HEK293 (cell line): ENCODE measurements at regions not wholly inside any gene's neighbourhood (a gene's known extent, or its start where the extent isn't known, plus 50 kb on each side); places are given as distances from the start of the nearest gene placed in this dataset.

ENCODE experiments used
- GLI4 ChIP-seq: fragments of 450-650 bp; formaldehyde crosslinking; IDR thresholded peaks from 2 replicates; pipeline ENCODE4 v1.5.1; 2016; ENCODE audit warnings: missing biosample characterization, missing genetic modification characterization
- ZNF132 ChIP-seq: fragments of 450-650 bp; formaldehyde crosslinking; IDR thresholded peaks from 2 replicates; pipeline ENCODE4 v1.5.1; 2017; ENCODE audit warnings: missing biosample characterization, missing genetic modification characterization, borderline replicate concordance
- ZNF140 ChIP-seq: fragments of 450-650 bp; formaldehyde crosslinking; IDR thresholded peaks from 2 replicates; pipeline ENCODE4 v1.5.1; 2016; ENCODE audit warnings: missing biosample characterization, missing genetic modification characterization
- ZNF174 ChIP-seq: fragments of 450-650 bp; formaldehyde crosslinking; IDR thresholded peaks from 2 replicates; pipeline ENCODE4 v1.5.0; 2017; ENCODE audit warnings: missing biosample characterization, mild to moderate bottlenecking, missing genetic modification characterization
- ZNF274 ChIP-seq, 2 experiments: fragments of 200-500 bp in 1 of 2; fragments of 450-650 bp in 1 of 2; sonication (Bioruptor generic) in 1 of 2; formaldehyde crosslinking in 1 of 2; IDR thresholded peaks; 2 replicates each; pipeline versions ENCODE4 v1.5.1 to v1.6.1; 2014 to 2016; ENCODE audit warnings: borderline replicate concordance in 1 of 2, inconsistent platforms in 1 of 2, low read length in 1 of 2, missing biosample characterization in 1 of 2, missing genetic modification characterization in 1 of 2
- ZNF292 ChIP-seq: fragments of 450-650 bp; formaldehyde crosslinking; IDR thresholded peaks from 2 replicates; pipeline ENCODE4 v1.5.1; 2016; ENCODE audit warnings: low read depth, missing biosample characterization, missing genetic modification characterization, borderline replicate concordance
- ZNF341 ChIP-seq: fragments of 450-650 bp; formaldehyde crosslinking; IDR thresholded peaks from 2 replicates; pipeline ENCODE4; 2016; ENCODE audit warnings: low read depth, missing biosample characterization, missing genetic modification characterization
- ZNF624 ChIP-seq: fragments of 450-650 bp; formaldehyde crosslinking; IDR thresholded peaks from 2 replicates; pipeline ENCODE4 v1.5.1; 2017; ENCODE audit warnings: missing biosample characterization, missing genetic modification characterization
- TF ChIP-seq, protein P1 (sequence below): fragments of 450-650 bp; formaldehyde crosslinking; IDR thresholded peaks from 2 replicates; pipeline ENCODE4 v1.5.1; 2016; ENCODE audit warnings: missing biosample characterization, missing genetic modification characterization
- TF ChIP-seq, protein P2 (sequence below): fragments of 450-650 bp; formaldehyde crosslinking; IDR thresholded peaks from 2 replicates; pipeline ENCODE4 v1.5.1; 2016; ENCODE audit warnings: missing biosample characterization, missing genetic modification characterization, borderline replicate concordance

DNA sequence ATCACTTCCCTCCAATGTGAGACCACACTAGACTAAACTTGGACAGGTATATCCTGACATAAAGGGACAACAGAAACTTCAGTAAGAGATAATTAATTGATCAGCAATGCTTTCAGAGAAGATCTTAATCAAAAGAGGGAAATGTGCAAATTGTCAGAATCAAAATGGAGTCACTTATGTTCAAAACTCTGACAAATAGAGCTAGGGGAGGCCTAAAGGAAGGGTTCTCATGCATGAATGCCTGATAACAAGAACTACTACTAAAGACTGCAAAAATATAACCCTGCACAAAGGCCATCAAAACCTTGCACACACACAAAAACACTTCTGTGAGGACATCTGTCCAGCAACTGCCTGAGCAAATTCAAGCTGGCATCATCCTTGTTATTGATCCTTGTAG is 637.5 kb upstream of the INTU start:
- no peak for TF ChIP-seq GLI4
- TF ChIP-seq, protein P1, sequence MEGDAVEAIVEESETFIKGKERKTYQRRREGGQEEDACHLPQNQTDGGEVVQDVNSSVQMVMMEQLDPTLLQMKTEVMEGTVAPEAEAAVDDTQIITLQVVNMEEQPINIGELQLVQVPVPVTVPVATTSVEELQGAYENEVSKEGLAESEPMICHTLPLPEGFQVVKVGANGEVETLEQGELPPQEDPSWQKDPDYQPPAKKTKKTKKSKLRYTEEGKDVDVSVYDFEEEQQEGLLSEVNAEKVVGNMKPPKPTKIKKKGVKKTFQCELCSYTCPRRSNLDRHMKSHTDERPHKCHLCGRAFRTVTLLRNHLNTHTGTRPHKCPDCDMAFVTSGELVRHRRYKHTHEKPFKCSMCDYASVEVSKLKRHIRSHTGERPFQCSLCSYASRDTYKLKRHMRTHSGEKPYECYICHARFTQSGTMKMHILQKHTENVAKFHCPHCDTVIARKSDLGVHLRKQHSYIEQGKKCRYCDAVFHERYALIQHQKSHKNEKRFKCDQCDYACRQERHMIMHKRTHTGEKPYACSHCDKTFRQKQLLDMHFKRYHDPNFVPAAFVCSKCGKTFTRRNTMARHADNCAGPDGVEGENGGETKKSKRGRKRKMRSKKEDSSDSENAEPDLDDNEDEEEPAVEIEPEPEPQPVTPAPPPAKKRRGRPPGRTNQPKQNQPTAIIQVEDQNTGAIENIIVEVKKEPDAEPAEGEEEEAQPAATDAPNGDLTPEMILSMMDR (tag by site-specific recombination), result no peak
- no peak for TF ChIP-seq ZNF341 (tag by site-specific recombination)
- no peak for TF ChIP-seq ZNF174 (tag by site-specific recombination)
- TF ChIP-seq, protein P2, sequence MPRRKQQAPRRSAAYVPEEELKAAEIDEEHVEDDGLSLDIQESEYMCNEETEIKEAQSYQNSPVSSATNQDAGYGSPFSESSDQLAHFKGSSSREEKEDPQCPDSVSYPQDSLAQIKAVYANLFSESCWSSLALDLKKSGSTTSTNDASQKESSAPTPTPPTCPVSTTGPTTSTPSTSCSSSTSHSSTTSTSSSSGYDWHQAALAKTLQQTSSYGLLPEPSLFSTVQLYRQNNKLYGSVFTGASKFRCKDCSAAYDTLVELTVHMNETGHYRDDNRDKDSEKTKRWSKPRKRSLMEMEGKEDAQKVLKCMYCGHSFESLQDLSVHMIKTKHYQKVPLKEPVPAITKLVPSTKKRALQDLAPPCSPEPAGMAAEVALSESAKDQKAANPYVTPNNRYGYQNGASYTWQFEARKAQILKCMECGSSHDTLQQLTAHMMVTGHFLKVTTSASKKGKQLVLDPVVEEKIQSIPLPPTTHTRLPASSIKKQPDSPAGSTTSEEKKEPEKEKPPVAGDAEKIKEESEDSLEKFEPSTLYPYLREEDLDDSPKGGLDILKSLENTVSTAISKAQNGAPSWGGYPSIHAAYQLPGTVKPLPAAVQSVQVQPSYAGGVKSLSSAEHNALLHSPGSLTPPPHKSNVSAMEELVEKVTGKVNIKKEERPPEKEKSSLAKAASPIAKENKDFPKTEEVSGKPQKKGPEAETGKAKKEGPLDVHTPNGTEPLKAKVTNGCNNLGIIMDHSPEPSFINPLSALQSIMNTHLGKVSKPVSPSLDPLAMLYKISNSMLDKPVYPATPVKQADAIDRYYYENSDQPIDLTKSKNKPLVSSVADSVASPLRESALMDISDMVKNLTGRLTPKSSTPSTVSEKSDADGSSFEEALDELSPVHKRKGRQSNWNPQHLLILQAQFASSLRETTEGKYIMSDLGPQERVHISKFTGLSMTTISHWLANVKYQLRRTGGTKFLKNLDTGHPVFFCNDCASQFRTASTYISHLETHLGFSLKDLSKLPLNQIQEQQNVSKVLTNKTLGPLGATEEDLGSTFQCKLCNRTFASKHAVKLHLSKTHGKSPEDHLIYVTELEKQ, result no peak
- TF ChIP-seq ZNF274 (IDR thresholded peaks at IDR 0.05; ENCODE audit: low read length), result no peak
- no peak for TF ChIP-seq ZNF274 (tag by site-specific recombination; IDR thresholded peaks at IDR 0.05; ENCODE audit: borderline replicate concordance)
- TF ChIP-seq ZNF140 (tag by site-specific recombination), result no peak
- TF ChIP-seq ZNF624 (tag by site-specific recombination), result no peak
- no peak for TF ChIP-seq ZNF292 (tag by site-specific recombination)
- TF ChIP-seq ZNF132 (tag by site-specific recombination), result no peak
